H1 (cell line): ENCODE measurements at regions not wholly inside any gene's neighbourhood (a gene's known extent, or its start where the extent isn't known, plus 50 kb on each side); places are given as distances from the start of the nearest gene placed in this dataset.

Experiments
- CBX5 ChIP-seq: fragments of 300-800, 300-1000 bp; sonication (generic); IDR thresholded peaks from 2 replicates; pipeline ENCODE4 v1.7.1; 2016; ENCODE audit warnings: antibody characterized with exemption, low read length, low read depth
- CHD1 ChIP-seq: IDR thresholded peaks from 2 replicates; pipeline ENCODE4 v1.6.1; 2012; ENCODE audit warnings: low read depth, low read length, improper control_type of control experiment
- MAFK ChIP-seq: IDR thresholded peaks from 2 replicates; pipeline ENCODE4 v1.6.1; 2012; ENCODE audit warnings: low read depth, mild to moderate bottlenecking, improper control_type of control experiment, low read length
- RBBP5 ChIP-seq: IDR thresholded peaks from 2 replicates; pipeline ENCODE4 v1.7.1; 2012; ENCODE audit warnings: low read depth, mild to moderate bottlenecking, inconsistent platforms, low read length, moderate library complexity, borderline replicate concordance

- TF ChIP-seq CHD1 (no peak), MAFK (no peak), RBBP5 (no peak), CBX5 (no peak)
These were observed 223.4 kb downstream of the NPR3 start (continued) for GRCh38 chr5:32934529-32934928.
